UCSD-AML1 (cell line): ENCODE measurements at regions not wholly inside any gene's neighbourhood (a gene's known extent, or its start where the extent isn't known, plus 50 kb on each side); places are given as distances from the start of the nearest gene placed in this dataset.

Experiments
- DNase-seq: peaks from one replicate; lab custom pipeline; 2025; ENCODE audit not compliant: unreplicated experiment; lab: John Stamatoyannopoulos, UW

- DNase-seq = peak; percentile 14
These were observed 556.3 kb upstream of the TBL1XR1 start for GRCh38 chr3:177753451-177754155.

- no peak for DNase-seq
These were observed 557.2 kb upstream of the TBL1XR1 start for GRCh38 chr3:177754508-177754921.

GRCh38 chr3:177758126-177758525, 560.8 kb upstream of the TBL1XR1 start:
- DNase-seq = no peak

GRCh38 chr3:177760803-177761202, 563.5 kb upstream of the TBL1XR1 start:
- DNase-seq = no peak

GRCh38 chr3:177764377-177764912, 567.2 kb upstream of the TBL1XR1 start:
- DNase-seq = no peak

GRCh38 chr3:177764933-177765332, 567.7 kb upstream of the TBL1XR1 start:
- no peak for DNase-seq

GRCh38 chr3:177770383-177771230, 573.3 kb upstream of the TBL1XR1 start:
- no peak for DNase-seq

- no peak for DNase-seq
These were observed 574.5 kb upstream of the TBL1XR1 start for GRCh38 chr3:177771780-177772179.

- no peak for DNase-seq
These were observed 575.8 kb upstream of the TBL1XR1 start for GRCh38 chr3:177772908-177773557.

- DNase-seq = no peak
These were observed 576.4 kb upstream of the TBL1XR1 start for GRCh38 chr3:177773717-177774116.

GRCh38 chr3:177776661-177777101, 579.4 kb upstream of the TBL1XR1 start:
- no peak for DNase-seq

- peak; percentile 40 for DNase-seq
These were observed 580.4 kb upstream of the TBL1XR1 start for GRCh38 chr3:177777699-177778098.

- DNase-seq = no peak
These were observed 581.4 kb upstream of the TBL1XR1 start for GRCh38 chr3:177778633-177779032.

- peak; percentile 54 for DNase-seq
These were observed 584.4 kb upstream of the TBL1XR1 start for GRCh38 chr3:177781686-177782161.

- DNase-seq = no peak
These were observed 586.1 kb upstream of the TBL1XR1 start for GRCh38 chr3:177783338-177783737.

GRCh38 chr3:177783767-177784166, 586.5 kb upstream of the TBL1XR1 start:
- DNase-seq = no peak

- DNase-seq = no peak
These were observed 590.2 kb upstream of the TBL1XR1 start for GRCh38 chr3:177787279-177788041.

GRCh38 chr3:177789500-177789899, 592.2 kb upstream of the TBL1XR1 start:
- DNase-seq = no peak

- no peak for DNase-seq
These were observed 595.2 kb upstream of the TBL1XR1 start for GRCh38 chr3:177792311-177793030.

- no peak for DNase-seq
These were observed 596.2 kb upstream of the TBL1XR1 start for GRCh38 chr3:177793451-177793850.
